Parathyroid adenoma (tissue), 2 donors: ENCODE measurements at regions not wholly inside any gene's neighbourhood (a gene's known extent, or its start where the extent isn't known, plus 50 kb on each side); places are given as distances from the start of the nearest gene placed in this dataset.

Experiments used
- H2AFZ ChIP-seq: fragments of 300-600 bp; sonication (generic); one replicate; pipeline ENCODE4 v1.7.0; 2017; ENCODE audit warnings: antibody characterized with exemption, mild to moderate bottlenecking
- H3K27ac ChIP-seq: fragments of 300-600 bp; sonication (generic); one replicate; pipeline ENCODE4 v1.7.0; 2017
- H3K27me3 ChIP-seq: fragments of 300-600 bp; sonication (generic); one replicate; pipeline ENCODE4 v1.7.0; 2017; ENCODE audit warnings: low read length; ENCODE audit not compliant: control insufficient read depth, insufficient read depth
- H3K36me3 ChIP-seq: fragments of 300-600 bp; sonication (generic); one replicate; pipeline ENCODE4 v1.7.0; 2017; ENCODE audit warnings: low read length; ENCODE audit not compliant: control insufficient read depth, insufficient read depth
- H3K4me1 ChIP-seq: fragments of 300-600 bp; sonication (generic); one replicate; pipeline ENCODE4 v1.7.0; 2017; ENCODE audit warnings: control low read depth
- H3K4me2 ChIP-seq: fragments of 300-600 bp; sonication (generic); one replicate; pipeline ENCODE4 v1.7.0; 2017; ENCODE audit warnings: low read length
- H3K4me3 ChIP-seq: fragments of 300-600 bp; sonication (generic); one replicate; pipeline ENCODE4 v1.7.0; 2017; ENCODE audit warnings: low read depth, low read length
- H3K79me2 ChIP-seq: fragments of 300-600 bp; sonication (generic); one replicate; pipeline ENCODE4 v1.7.0; 2017; ENCODE audit warnings: control low read depth
- H3K9ac ChIP-seq: fragments of 300-600 bp; sonication (generic); one replicate; pipeline ENCODE4 v1.7.0; 2017; ENCODE audit warnings: mild to moderate bottlenecking
- H3K9me3 ChIP-seq: fragments of 300-600 bp; sonication (generic); one replicate; pipeline ENCODE4 v1.7.0; 2017; ENCODE audit warnings: low read length; ENCODE audit not compliant: control insufficient read depth
- CTCF ChIP-seq: fragments of 300-600 bp; sonication (generic); IDR thresholded peaks from one replicate; pipeline ENCODE4 v1.7.0; 2017; ENCODE audit warnings: antibody characterized with exemption, mild to moderate bottlenecking
- donor health status: primary hyperparathyroidism.

- Histone ChIP-seq H3K9ac (no peak overlapping the region), H3K9me3 (no peaks in the 10 kb centered on the region), H3K4me3 (no peak overlapping the region), H3K27me3 (no peaks in the 10 kb centered on the region), H3K79me2 (no peaks in the 10 kb centered on the region), H3K4me2 (no peak overlapping the region), H3K27ac (no peak overlapping the region), H3K36me3 (no peaks in the 10 kb centered on the region), H2AFZ (no peak overlapping the region), H3K4me1 (no peaks in the 10 kb centered on the region)
- TF ChIP-seq CTCF, result no peak
Observed at GRCh38 chr1:218775501-218776021, 398.1 kb upstream of the LYPLAL1 start.

GRCh38 chr1:218778257-218779126 lies 395.2 kb upstream of the LYPLAL1 start:
- H3K9ac ChIP-seq, result no peak overlapping the region
- H3K79me2 ChIP-seq, result no peaks in the 10 kb centered on the region
- no peak overlapping the region for H3K4me3 ChIP-seq
- no peak overlapping the region for H2AFZ ChIP-seq
- H3K36me3 ChIP-seq, result no peaks in the 10 kb centered on the region
- H3K27ac ChIP-seq, result no peak overlapping the region
- no peaks in the 10 kb centered on the region for H3K9me3 ChIP-seq
- TF ChIP-seq CTCF, result no peak
- H3K27me3 ChIP-seq, result no peaks in the 10 kb centered on the region
- H3K4me1 ChIP-seq, result no peaks in the 10 kb centered on the region
- no peak overlapping the region for H3K4me2 ChIP-seq

GRCh38 chr1:218779341-218780100 lies 394.2 kb upstream of the LYPLAL1 start:
- no peaks in the 10 kb centered on the region for H3K4me1 ChIP-seq
- no peak for TF ChIP-seq CTCF
- no peaks in the 10 kb centered on the region for H3K36me3 ChIP-seq
- H3K9ac ChIP-seq, result no peak overlapping the region
- no peaks in the 10 kb centered on the region for H3K27me3 ChIP-seq
- H3K4me3 ChIP-seq, result no peak overlapping the region
- no peaks in the 10 kb centered on the region for H3K9me3 ChIP-seq
- H3K27ac ChIP-seq, result no peak overlapping the region
- no peak overlapping the region for H2AFZ ChIP-seq
- H3K79me2 ChIP-seq, result no peaks in the 10 kb centered on the region
- H3K4me2 ChIP-seq, result no peak overlapping the region

- H3K9me3 ChIP-seq, result no peaks in the 10 kb centered on the region
- no peak overlapping the region for H3K4me3 ChIP-seq
- TF ChIP-seq CTCF, result no peak
- no peaks in the 10 kb centered on the region for H3K36me3 ChIP-seq
- no peak overlapping the region for H3K27ac ChIP-seq
- H3K4me1 ChIP-seq, result no peaks in the 10 kb centered on the region
- H3K79me2 ChIP-seq, result no peaks in the 10 kb centered on the region
- H3K9ac ChIP-seq, result no peak overlapping the region
- H3K4me2 ChIP-seq, result no peak overlapping the region
- no peaks in the 10 kb centered on the region for H3K27me3 ChIP-seq
- H2AFZ ChIP-seq, result no peak overlapping the region
Observed at GRCh38 chr1:218783131-218783530, 390.5 kb upstream of the LYPLAL1 start.
